Colonic mucosa (tissue), 4 donors: ENCODE measurements at regions not wholly inside any gene's neighbourhood (a gene's known extent, or its start where the extent isn't known, plus 50 kb on each side); places are given as distances from the start of the nearest gene placed in this dataset.

Experiments
- DNase-seq: peaks from one replicate; pipeline ENCODE4 v3.0.0-alpha.2; 2020
- H3K27ac ChIP-seq: fragments of 200-600 bp; one replicate; pipeline ENCODE4 v1.8.0; 2021
- H3K27me3 ChIP-seq: fragments of 200-600 bp; one replicate; pipeline ENCODE4 v1.8.0; 2021
- H3K36me3 ChIP-seq: fragments of 200-600 bp; one replicate; pipeline ENCODE4 v1.8.0; 2021
- H3K4me1 ChIP-seq: fragments of 200-600 bp; one replicate; pipeline ENCODE4 v1.8.0; 2021; ENCODE audit warnings: mild to moderate bottlenecking
- H3K4me3 ChIP-seq: fragments of 200-600 bp; one replicate; pipeline ENCODE4 v1.8.0; 2021
- H3K9ac ChIP-seq, 2 donors: one replicate each; pipeline ENCODE4 v1.7.0; 2013; ENCODE audit warnings: control low read depth in 2 of 2, low read depth in 2 of 2, low read length in 2 of 2
- H3K9me3 ChIP-seq: fragments of 200-600 bp; one replicate; pipeline ENCODE4 v1.8.0; 2021
- intact Hi-C: fragments of 100-400 bp; cut with DNase I; formaldehyde crosslinking; loops from one replicate; pipeline ENCODE4 v1.14.1; 2022
- TF ChIP-seq, protein P1 (sequence below): fragments of 200-600 bp; IDR thresholded peaks from one replicate; pipeline ENCODE4 v1.8.0; 2022; ENCODE audit warnings: antibody characterized with exemption, mild to moderate bottlenecking
- donor health status: healthy.
- donor health status: DM: no; HTN: no; CAD: no.
- donor health status: DM: no; HTN: no; CAD: no.

GRCh38 chr5:103938146-103938695 is 375.6 kb upstream of the NUDT12 start:
- no peaks in the 10 kb centered on the region for H3K27me3 ChIP-seq
- DNase-seq = no peak
- H3K9me3 ChIP-seq = no peaks in the 10 kb centered on the region
- no peak overlapping the region for H3K9ac ChIP-seq
- H3K4me3 ChIP-seq = no peak overlapping the region
- no peak overlapping the region for H3K27ac ChIP-seq
- H3K4me1 ChIP-seq = no peaks in the 10 kb centered on the region
- intact Hi-C loops = no loop called here
- TF ChIP-seq, protein P1, sequence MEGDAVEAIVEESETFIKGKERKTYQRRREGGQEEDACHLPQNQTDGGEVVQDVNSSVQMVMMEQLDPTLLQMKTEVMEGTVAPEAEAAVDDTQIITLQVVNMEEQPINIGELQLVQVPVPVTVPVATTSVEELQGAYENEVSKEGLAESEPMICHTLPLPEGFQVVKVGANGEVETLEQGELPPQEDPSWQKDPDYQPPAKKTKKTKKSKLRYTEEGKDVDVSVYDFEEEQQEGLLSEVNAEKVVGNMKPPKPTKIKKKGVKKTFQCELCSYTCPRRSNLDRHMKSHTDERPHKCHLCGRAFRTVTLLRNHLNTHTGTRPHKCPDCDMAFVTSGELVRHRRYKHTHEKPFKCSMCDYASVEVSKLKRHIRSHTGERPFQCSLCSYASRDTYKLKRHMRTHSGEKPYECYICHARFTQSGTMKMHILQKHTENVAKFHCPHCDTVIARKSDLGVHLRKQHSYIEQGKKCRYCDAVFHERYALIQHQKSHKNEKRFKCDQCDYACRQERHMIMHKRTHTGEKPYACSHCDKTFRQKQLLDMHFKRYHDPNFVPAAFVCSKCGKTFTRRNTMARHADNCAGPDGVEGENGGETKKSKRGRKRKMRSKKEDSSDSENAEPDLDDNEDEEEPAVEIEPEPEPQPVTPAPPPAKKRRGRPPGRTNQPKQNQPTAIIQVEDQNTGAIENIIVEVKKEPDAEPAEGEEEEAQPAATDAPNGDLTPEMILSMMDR = no peak
- H3K36me3 ChIP-seq = no peaks in the 10 kb centered on the region

GRCh38 chr5:103929338-103930013 is 366.9 kb upstream of the NUDT12 start:
- H3K9me3 ChIP-seq = no peaks in the 10 kb centered on the region
- no peak overlapping the region for H3K27ac ChIP-seq
- DNase-seq = no peak
- no peaks in the 10 kb centered on the region for H3K27me3 ChIP-seq
- intact Hi-C loops = no loop called here
- no peak overlapping the region for H3K4me3 ChIP-seq
- H3K36me3 ChIP-seq = no peaks in the 10 kb centered on the region
- H3K9ac ChIP-seq = no peak overlapping the region
- no peaks in the 10 kb centered on the region for H3K4me1 ChIP-seq
- TF ChIP-seq, protein P1 = no peak

- Histone ChIP-seq H3K27me3 (no peaks in the 10 kb centered on the region), H3K9me3 (no peaks in the 10 kb centered on the region), H3K4me1 (no peaks in the 10 kb centered on the region), H3K9ac (no peak overlapping the region), H3K4me3 (no peak overlapping the region), H3K27ac (no peak overlapping the region), H3K36me3 (no peaks in the 10 kb centered on the region)
- intact Hi-C loops = no loop called here
- DNase-seq = no peak
- TF ChIP-seq, protein P1 = no peak
Observed at GRCh38 chr5:103927739-103928138, 365.1 kb upstream of the NUDT12 start.

GRCh38 chr5:103923616-103924168 is 361.1 kb upstream of the NUDT12 start:
- TF ChIP-seq, protein P1 = no peak
- no peaks in the 10 kb centered on the region for H3K4me1 ChIP-seq
- no peak overlapping the region for H3K4me3 ChIP-seq
- no peak for DNase-seq
- intact Hi-C loops = no loop called here
- no peak overlapping the region for H3K27ac ChIP-seq
- H3K9ac ChIP-seq = no peak overlapping the region
- H3K27me3 ChIP-seq = no peaks in the 10 kb centered on the region
- H3K36me3 ChIP-seq = no peaks in the 10 kb centered on the region
- H3K9me3 ChIP-seq = no peaks in the 10 kb centered on the region

- DNase-seq = no peak
- Histone ChIP-seq H3K27me3 (no peaks in the 10 kb centered on the region), H3K36me3 (no peaks in the 10 kb centered on the region), H3K9ac (no peak overlapping the region), H3K4me1 (no peaks in the 10 kb centered on the region), H3K4me3 (no peak overlapping the region), H3K9me3 (no peaks in the 10 kb centered on the region), H3K27ac (no peak overlapping the region)
- TF ChIP-seq, protein P1 = no peak
- intact Hi-C loops = no loop called here
Observed at GRCh38 chr5:103919506-103919905, 356.9 kb upstream of the NUDT12 start.
